D721Med (cell line): ENCODE measurements at regions not wholly inside any gene's neighbourhood (a gene's known extent, or its start where the extent isn't known, plus 50 kb on each side); places are given as distances from the start of the nearest gene placed in this dataset.

Experiments
- DNase-seq: peaks from one replicate; pipeline ENCODE4 v3.0.0; 2011; ENCODE audit warnings: low spot score; ENCODE audit not compliant: insufficient read length
- FAIRE-seq: peaks from 2 replicates; lab custom pipeline; 2011; peaks lifted over from hg19 to GRCh38; lab: Jason Lieb, UNC
- CTCF ChIP-seq: IDR thresholded peaks from 2 replicates; pipeline ENCODE4 v1.5.1; 2012; ENCODE audit warnings: mild to moderate bottlenecking, control low read depth; ENCODE audit not compliant: insufficient read depth; ENCODE audit errors: missing control alignments

- DNase-seq (no peak), FAIRE-seq (no peak)
- no peak for TF ChIP-seq CTCF
Observed at GRCh38 chr5:164354139-164354751, 848.8 kb downstream of the MAT2B start.

- DNase-seq (no peak), FAIRE-seq (no peak)
- TF ChIP-seq CTCF, result no peak
Observed at GRCh38 chr5:164355267-164355830, 849.9 kb downstream of the MAT2B start.

- TF ChIP-seq CTCF, result no peak
- FAIRE-seq, result no peak
Observed at GRCh38 chr5:164356790-164357189, 851.4 kb downstream of the MAT2B start.

GRCh38 chr5:164357395-164358033 is 852.1 kb downstream of the MAT2B start:
- FAIRE-seq, result no peak

More at GRCh38 chr5:164356790-164357189, 851.4 kb downstream of the MAT2B start:
- no peak for DNase-seq

GRCh38 chr5:164358531-164359259 is 853.3 kb downstream of the MAT2B start:
- TF ChIP-seq CTCF, result no peak
- no peak for FAIRE-seq
- no peak for DNase-seq

More at GRCh38 chr5:164357395-164358033, 852.1 kb downstream of the MAT2B start:
- no peak for DNase-seq
- no peak for TF ChIP-seq CTCF

GRCh38 chr5:164359260-164360255 is 854.1 kb downstream of the MAT2B start:
- FAIRE-seq (no peak), DNase-seq (no peak)
- TF ChIP-seq CTCF, result no peak
